Eye (tissue), 1 donor: ENCODE measurements at regions not wholly inside any gene's neighbourhood (a gene's known extent, or its start where the extent isn't known, plus 50 kb on each side); places are given as distances from the start of the nearest gene placed in this dataset.
"Not testable (repeated sequence)": the region's sequence is repeated elsewhere in the genome, so short reads cannot be mapped to it uniquely, and the experiment has no call there.

Experiments
- DNase-seq: peaks from one replicate; pipeline ENCODE4 v3.0.0-alpha.2; 2015

- no peak for DNase-seq
These were observed 1567.0 kb upstream of the SPRY2 start for GRCh38 chr13:81907787-81908372.

GRCh38 chr13:81888855-81889254 lies 1547.9 kb upstream of the SPRY2 start:
- DNase-seq, result no peak

- DNase-seq, result no peak
These were observed 1534.0 kb upstream of the SPRY2 start for GRCh38 chr13:81874681-81875661.

GRCh38 chr13:81874253-81874652 lies 1533.3 kb upstream of the SPRY2 start:
- DNase-seq, result no peak

GRCh38 chr13:81872581-81872980 lies 1531.7 kb upstream of the SPRY2 start:
- peak; percentile 42 for DNase-seq

- DNase-seq, result not testable (repeated sequence)
These were observed 1530.9 kb upstream of the SPRY2 start for GRCh38 chr13:81871751-81872325.

- no peak for DNase-seq
These were observed 1507.4 kb upstream of the SPRY2 start for GRCh38 chr13:81848291-81848690.

GRCh38 chr13:81846771-81847170 lies 1505.8 kb upstream of the SPRY2 start:
- DNase-seq, result no peak

GRCh38 chr13:81821259-81821658 lies 1480.3 kb upstream of the SPRY2 start:
- no peak for DNase-seq

- no peak for DNase-seq
These were observed 1459.5 kb upstream of the SPRY2 start for GRCh38 chr13:81800433-81800832.

GRCh38 chr13:81795710-81796109 lies 1454.8 kb upstream of the SPRY2 start:
- no peak for DNase-seq

- DNase-seq, result no peak
These were observed 1450.7 kb upstream of the SPRY2 start for GRCh38 chr13:81791641-81792040.

- no peak for DNase-seq
These were observed 1440.5 kb upstream of the SPRY2 start for GRCh38 chr13:81781471-81781870.

- peak; percentile 28 for DNase-seq
These were observed 1439.0 kb upstream of the SPRY2 start for GRCh38 chr13:81779876-81780275.

- DNase-seq, result no peak
These were observed 1437.4 kb upstream of the SPRY2 start for GRCh38 chr13:81778350-81778749.

GRCh38 chr13:81773263-81773662 lies 1432.3 kb upstream of the SPRY2 start:
- no peak for DNase-seq

- no peak for DNase-seq
These were observed 1431.0 kb upstream of the SPRY2 start for GRCh38 chr13:81771951-81772350.

- no peak for DNase-seq
These were observed 1430.1 kb upstream of the SPRY2 start for GRCh38 chr13:81770868-81771505.

GRCh38 chr13:81762449-81762848 lies 1421.5 kb upstream of the SPRY2 start:
- DNase-seq, result no peak

GRCh38 chr13:81760316-81760715 lies 1419.4 kb upstream of the SPRY2 start:
- DNase-seq, result no peak

- no peak for DNase-seq
These were observed 1416.5 kb upstream of the SPRY2 start for GRCh38 chr13:81757348-81757970.

GRCh38 chr13:81745391-81745790 lies 1404.5 kb upstream of the SPRY2 start:
- DNase-seq, result peak; percentile 43

- no peak for DNase-seq
These were observed 1397.4 kb upstream of the SPRY2 start for GRCh38 chr13:81738364-81738763.
